BJ (cell line): ENCODE measurements at regions not wholly inside any gene's neighbourhood (a gene's known extent, or its start where the extent isn't known, plus 50 kb on each side); places are given as distances from the start of the nearest gene placed in this dataset.
"Not testable (repeated sequence)": the region's sequence is repeated elsewhere in the genome, so short reads cannot be mapped to it uniquely, and the experiment has no call there.

Experiments
- CTCF ChIA-PET: fragments of 350-600 bp; formaldehyde crosslinking; extraction: SDS; loops from one replicate; lab custom pipeline; 2021; ENCODE audit warnings: antibody characterized with exemption, inconsistent platforms; lab: Yijun Ruan, JAX
- POLR2A ChIA-PET: fragments of 300-600 bp; sonication (Branson Sonifier 250); formaldehyde crosslinking; extraction: SDS; loops from one replicate; lab custom pipeline; 2021; ENCODE audit warnings: antibody characterized with exemption; lab: Charles Lee
- DNase-seq: peaks from one replicate; pipeline ENCODE4 v3.0.0-alpha.2; 2011; ENCODE audit warnings: low read depth
- H3K27me3 ChIP-seq: 2 replicates; pipeline ENCODE4 v1.6.0; 2011; ENCODE audit warnings: low read length; ENCODE audit not compliant: control insufficient read depth, insufficient read depth
- H3K36me3 ChIP-seq: 2 replicates; pipeline ENCODE4 v1.5.1; 2011; ENCODE audit warnings: low read length; ENCODE audit not compliant: control insufficient read depth, insufficient read depth
- H3K4me3 ChIP-seq: 2 replicates; pipeline ENCODE4 v1.5.1; 2011; ENCODE audit warnings: low read depth, mild to moderate bottlenecking, control low read depth, low read length
- CTCF ChIP-seq: IDR thresholded peaks from 2 replicates; pipeline ENCODE4 v1.5.1; 2011; ENCODE audit warnings: low read depth, mild to moderate bottlenecking, control low read depth, inconsistent platforms, low read length, moderate library complexity; ENCODE audit not compliant: insufficient read depth

- Histone ChIP-seq H3K27me3 (no peaks in the 10 kb centered on the region), H3K4me3 (no peak overlapping the region), H3K36me3 (no peaks in the 10 kb centered on the region)
- TF ChIP-seq CTCF: no peak
- ChIA-PET CTCF (no interaction called here), POLR2A (no interaction called here)
- DNase-seq: no peak
Measured at GRCh38 chr15:38115121-38115520, 137.5 kb upstream of the SPRED1 start.

GRCh38 chr15:38117781-38118180 is 134.9 kb upstream of the SPRED1 start:
- Histone ChIP-seq H3K4me3 (no peak overlapping the region), H3K27me3 (no peaks in the 10 kb centered on the region), H3K36me3 (no peaks in the 10 kb centered on the region)
- no peak for DNase-seq
- CTCF ChIA-PET: no interaction called here
- no peak for TF ChIP-seq CTCF
- POLR2A ChIA-PET: no interaction called here

GRCh38 chr15:38119865-38120264 is 132.8 kb upstream of the SPRED1 start:
- H3K36me3 ChIP-seq, H3K4me3 ChIP-seq, POLR2A ChIA-PET, DNase-seq, H3K27me3 ChIP-seq: not testable (repeated sequence)
- CTCF ChIA-PET: interaction anchor here (0.9 kb wide), 1 partner anchor 295 kb away, joined by 3 read pairs; no protein-coding TSS in a partner anchor

- ChIA-PET POLR2A (no interaction called here), CTCF (interaction anchor here (1.2 kb wide), 1 partner anchor 132 kb away, joined by 3 read pairs; no protein-coding TSS in a partner anchor)
- Histone ChIP-seq H3K36me3 (no peaks in the 10 kb centered on the region), H3K27me3 (no peaks in the 10 kb centered on the region), H3K4me3 (no peak overlapping the region)
- no peak for TF ChIP-seq CTCF
- DNase-seq: no peak
Measured at GRCh38 chr15:38127306-38127771, 125.3 kb upstream of the SPRED1 start.

GRCh38 chr15:38128341-38128781 is 124.3 kb upstream of the SPRED1 start:
- no peak for DNase-seq
- TF ChIP-seq CTCF: no peak
- Histone ChIP-seq H3K27me3 (no peaks in the 10 kb centered on the region), H3K4me3 (no peak overlapping the region), H3K36me3 (no peaks in the 10 kb centered on the region)
- ChIA-PET CTCF (interaction anchor here (1.3 kb wide), 1 partner anchor 123 kb away, joined by 3 read pairs; no protein-coding TSS in a partner anchor), POLR2A (no interaction called here)

- TF ChIP-seq CTCF: no peak
- POLR2A ChIA-PET: no interaction called here
- CTCF ChIA-PET: interaction anchor here (0.7 to 1.3 kb wide), 2 partner anchors 123 to 144 kb away, joined by 3 read pairs; no protein-coding TSS in a partner anchor
- H3K27me3 ChIP-seq: no peaks in the 10 kb centered on the region
- H3K4me3 ChIP-seq: no peak overlapping the region
- no peaks in the 10 kb centered on the region for H3K36me3 ChIP-seq
- DNase-seq: no peak
Measured at GRCh38 chr15:38128921-38129320, 123.7 kb upstream of the SPRED1 start.
